Thyroid gland (tissue), 4 donors: ENCODE measurements at regions not wholly inside any gene's neighbourhood (a gene's known extent, or its start where the extent isn't known, plus 50 kb on each side); places are given as distances from the start of the nearest gene placed in this dataset.

Source experiments
- DNase-seq, 2 donors: peaks; one replicate each; pipeline ENCODE4 v3.0.0-alpha.2; 2019
- H3K27ac ChIP-seq, 3 donors: fragments of 200-600 bp; sonication (generic); 1 replicate in 2 of 3; 2 replicates in 1 of 3; pipeline ENCODE4 v1.5.1; 2016 to 2019; ENCODE audit warnings: mild to moderate bottlenecking in 1 of 3, moderate library complexity in 1 of 3
- H3K27me3 ChIP-seq: fragments of 200-600 bp; sonication (generic); one replicate; pipeline ENCODE4 v1.5.1; 2019
- H3K36me3 ChIP-seq, 2 donors: fragments of 200-600 bp; sonication (generic); one replicate each; pipeline ENCODE4 v1.5.1; 2016 to 2019
- H3K4me1 ChIP-seq, 2 donors: fragments of 200-600 bp; sonication (generic); one replicate each; pipeline ENCODE4 v1.5.1; 2017 to 2019
- H3K4me3 ChIP-seq, 3 donors: fragments of 200-600 bp; sonication (generic); replicated peaks in 1 of 3; 1 replicate in 2 of 3; 2 replicates in 1 of 3; pipeline ENCODE4 v1.5.1; 2016; ENCODE audit warnings: mild to moderate bottlenecking in 1 of 3
- H3K9me3 ChIP-seq: fragments of 200-600 bp; sonication (generic); one replicate; pipeline ENCODE4 v1.5.1; 2017
- CTCF ChIP-seq, 6 experiments: fragments of 200-600 bp in 3 of 6; fragments of 450-650 bp in 3 of 6; sonication (generic) in 3 of 6; IDR thresholded peaks; one replicate each; pipeline ENCODE4 v1.5.1; 2016 to 2019; ENCODE audit warnings: antibody characterized with exemption in 6 of 6, mild to moderate bottlenecking in 2 of 6, inconsistent platforms in 1 of 6, moderate library complexity in 1 of 6
- POLR2A ChIP-seq, 2 donors: fragments of 450-650 bp; IDR thresholded peaks; one replicate each; pipeline ENCODE4 v1.6.1; 2017; ENCODE audit warnings: antibody characterized with exemption in 2 of 2, mild to moderate bottlenecking in 2 of 2, moderate library complexity in 1 of 2
- WGBS, 2 donors: methylation state at CpG; one replicate each; pipeline ENCODE4 v1.1.5; 2017; 5-methylcytosine and 5-hydroxymethylcytosine counted together
- intact Hi-C: fragments of 100-400 bp; cut with DNase I; formaldehyde crosslinking; loops from one replicate; pipeline ENCODE4 v1.15.1; 2023

DNA sequence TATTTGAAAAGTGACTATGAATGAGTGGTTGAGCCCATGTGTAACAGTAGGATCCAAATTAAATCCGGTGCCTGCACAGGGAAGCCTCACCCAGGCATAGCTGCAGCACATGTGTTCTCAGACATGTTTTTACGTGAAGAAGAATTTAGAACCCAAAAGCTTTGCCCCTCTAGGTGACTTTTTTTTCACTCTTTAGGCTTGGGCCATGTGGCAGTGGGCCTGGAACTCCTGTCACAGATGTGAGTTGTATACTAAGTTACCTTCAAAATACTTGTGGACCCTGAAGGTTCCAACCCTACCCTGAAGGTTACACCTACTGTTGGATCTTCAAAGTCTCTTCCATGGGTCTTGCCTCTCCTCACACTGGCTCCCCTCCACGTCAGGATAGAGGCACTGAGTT, 146.6 kb downstream of the GAS1 start:
- 76 to 94% methylated on average over 3 of the region's 3 CpGs for WGBS, 2 donors
- intact Hi-C loops: no loop called here
- H3K27ac ChIP-seq: no peak overlapping the region

GRCh38 chr9:86798966-86799365, 148.3 kb downstream of the GAS1 start:
- Histone ChIP-seq H3K36me3 (no peaks in the 10 kb centered on the region), H3K4me3 (no peak overlapping the region), H3K9me3 (no peaks in the 10 kb centered on the region), H3K27me3 (no peaks in the 10 kb centered on the region), H3K27ac (no peak overlapping the region), H3K4me1 (peaks cover 6 to 12% of the 10 kb centered on the region in 2 donors)
- WGBS, 2 donors: 81 to 87% methylated on average over 4 of the region's 4 CpGs
- no peak for DNase-seq
- intact Hi-C loops: no loop called here
- TF ChIP-seq CTCF (IDR thresholded peaks at IDR 0.05) (no peak), POLR2A (IDR thresholded peaks at IDR 0.05) (no peak)

More for the DNA sequence above, 146.6 kb downstream of the GAS1 start:
- no peaks in the 10 kb centered on the region for H3K27me3 ChIP-seq
- no peak for TF ChIP-seq CTCF (IDR thresholded peaks at IDR 0.05)
- no peak for TF ChIP-seq POLR2A (IDR thresholded peaks at IDR 0.05)
- H3K36me3 ChIP-seq: no peaks in the 10 kb centered on the region
- H3K9me3 ChIP-seq: no peaks in the 10 kb centered on the region
- no peak for DNase-seq
- H3K4me3 ChIP-seq: no peak overlapping the region
- peaks cover 6 to 9% of the 10 kb centered on the region in 2 donors for H3K4me1 ChIP-seq

DNA sequence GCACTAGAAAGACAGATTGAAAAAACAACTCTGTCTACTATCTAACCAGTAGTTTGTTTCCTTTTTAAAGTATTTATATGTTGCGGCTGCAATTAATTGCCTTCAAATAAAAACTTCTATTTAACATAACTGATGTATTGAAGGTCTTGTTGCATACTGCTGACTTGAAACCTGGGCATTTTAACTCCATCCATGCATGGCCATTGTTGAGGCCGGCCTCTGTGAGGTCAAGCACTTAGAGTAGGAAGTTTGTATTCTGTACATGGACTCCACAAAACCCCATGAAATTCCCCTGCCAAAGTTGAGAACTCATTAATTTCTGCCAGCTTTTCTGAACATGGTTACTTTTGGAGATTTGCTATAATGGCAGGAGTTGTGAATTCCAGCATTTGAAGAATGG, 150.6 kb downstream of the GAS1 start:
- 82 to 94% methylated on average over 2 of the region's 2 CpGs for WGBS, 2 donors
- intact Hi-C loops: no loop called here

GRCh38 chr9:86795823-86796553, 151.3 kb downstream of the GAS1 start:
- H3K36me3 ChIP-seq: no peaks in the 10 kb centered on the region
- no peaks in the 10 kb centered on the region for H3K9me3 ChIP-seq
- peak; percentile 10 to 16 for DNase-seq
- no peaks in the 10 kb centered on the region for H3K27me3 ChIP-seq
- H3K4me3 ChIP-seq: no peak overlapping the region
- 50 to 57% methylated on average over 9 of the region's 9 CpGs for WGBS, 2 donors
- TF ChIP-seq POLR2A (IDR thresholded peaks at IDR 0.05): no peak
- peak in 2 of 6 experiments; percentile 9 to 21 for TF ChIP-seq CTCF (IDR thresholded peaks at IDR 0.05)
- H3K4me1 ChIP-seq: peaks cover 0 to 12% of the 10 kb centered on the region in 2 donors
- peak overlapping the region in 1 of 3 donors; percentile 7 for H3K27ac ChIP-seq
- intact Hi-C loops: no loop called here

More for the DNA sequence above, 150.6 kb downstream of the GAS1 start:
- DNase-seq: no peak
- Histone ChIP-seq H3K4me1 (peaks cover 6 to 12% of the 10 kb centered on the region in 2 donors), H3K27ac (no peak overlapping the region), H3K36me3 (no peaks in the 10 kb centered on the region), H3K4me3 (no peak overlapping the region), H3K9me3 (no peaks in the 10 kb centered on the region), H3K27me3 (no peaks in the 10 kb centered on the region)
- no peak for TF ChIP-seq CTCF (IDR thresholded peaks at IDR 0.05)
- TF ChIP-seq POLR2A (IDR thresholded peaks at IDR 0.05): no peak

- peak overlapping the region in 2 of 3 donors; percentile 15 to 27 for H3K27ac ChIP-seq
- peak in 1 of 2 donors; percentile 19 for DNase-seq
- H3K36me3 ChIP-seq: no peaks in the 10 kb centered on the region
- H3K4me1 ChIP-seq: peaks cover 0 to 12% of the 10 kb centered on the region in 2 donors
- intact Hi-C loops: no loop called here
- TF ChIP-seq CTCF (IDR thresholded peaks at IDR 0.05) (no peak), POLR2A (IDR thresholded peaks at IDR 0.05) (no peak)
- 36 to 44% methylated on average over 7 of the region's 7 CpGs for WGBS, 2 donors
- no peak overlapping the region for H3K4me3 ChIP-seq
- no peaks in the 10 kb centered on the region for H3K9me3 ChIP-seq
- no peaks in the 10 kb centered on the region for H3K27me3 ChIP-seq
These were observed 152.3 kb downstream of the GAS1 start for GRCh38 chr9:86795047-86795442.
